ENCODE measurements at regions not wholly inside any gene's neighbourhood (a gene's known extent, or its start where the extent isn't known, plus 50 kb on each side); places are given as distances from the start of the nearest gene placed in this dataset.

GRCh38 chr4:11878241-11878640 is 449.5 kb upstream of the HS3ST1 start:
- ChIA-PET CTCF (no interaction called here), POLR2A (no interaction called here)
- no peak overlapping the region for H3K4me3 Mint-ChIP-seq
- Histone ChIP-seq H3K27me3 (replicated peaks in 1 of 4; ENCODE audit: control extremely low read depth in 1 of 4, control insufficient read depth in 3 of 4, insufficient read depth in 4 of 4, low read length in 3 of 4) (no peaks in the 10 kb centered on the region), H3K9me3 (ENCODE audit: control extremely low read depth in 1 of 3, control insufficient read depth in 2 of 3, insufficient read depth in 1 of 3, low read length in 2 of 3) (peaks cover 0 to 7% (median 4%) of the 10 kb centered on the region in 3 donors), H3K4me1 (ENCODE audit: control insufficient read depth in 2 of 2, insufficient read depth in 2 of 2, low read length in 2 of 2) (no peaks in the 10 kb centered on the region), H3K27ac (ENCODE audit: low read length in 2 of 2) (no peak overlapping the region), H3K36me3 (replicated peaks in 1 of 2; ENCODE audit: control extremely low read depth in 1 of 2, control insufficient read depth in 1 of 2, extremely low read depth in 1 of 2, insufficient read depth in 2 of 2, low read length in 1 of 2) (no peaks in the 10 kb centered on the region), H3K9ac (ENCODE audit: low read length) (no peak overlapping the region), H3K4me3 (ENCODE audit: control extremely low read depth in 1 of 5, extremely low read depth in 1 of 5, insufficient read depth in 1 of 5, low read depth in 2 of 5, low read length in 4 of 5) (no peak overlapping the region), H3K79me2 (ENCODE audit: control insufficient read depth, insufficient read depth, low read length) (no peaks in the 10 kb centered on the region), H3K4me2 (replicated peaks; ENCODE audit: low read depth, low read length, poor library complexity, severe bottlenecking) (no peak overlapping the region), H4K20me1 (ENCODE audit: control insufficient read depth, insufficient read depth, low read length, poor library complexity, severe bottlenecking) (no peaks in the 10 kb centered on the region), H2AFZ (ENCODE audit: insufficient read depth, low read depth, low read length, poor library complexity, severe bottlenecking) (no peak overlapping the region)
- H3K27me3 Mint-ChIP-seq: no peaks in the 10 kb centered on the region
- intact Hi-C loops (cut with micrococcal nuclease): no loop called here
- TF ChIP-seq CTCF (IDR thresholded peaks at IDR 0.05) (no peak), EZH2 (IDR thresholded peaks at IDR 0.05; ENCODE audit: borderline replicate concordance, insufficient read depth, low read depth, low read length, poor library complexity, severe bottlenecking) (no peak)
- no peak for DNase-seq
- no peaks in the 10 kb centered on the region for H3K4me1 Mint-ChIP-seq
- no CpG with 5 or more reads among the region's 3 CpGs for WGBS (ENCODE audit: insufficient coverage)
- H3K9me3 Mint-ChIP-seq (ENCODE audit: insufficient read depth): no peaks in the 10 kb centered on the region
- ATAC-seq (ENCODE audit: low read depth): no peak
- H3K27ac Mint-ChIP-seq: no peak overlapping the region

GRCh38 chr4:11876104-11876503 is 447.4 kb upstream of the HS3ST1 start:
- no peak overlapping the region for H3K4me3 ChIP-seq (ENCODE audit: control extremely low read depth in 1 of 5, extremely low read depth in 1 of 5, insufficient read depth in 1 of 5, low read depth in 2 of 5, low read length in 4 of 5)
- Mint-ChIP-seq H3K4me3 (no peak overlapping the region), H3K27ac (no peak overlapping the region), H3K4me1 (no peaks in the 10 kb centered on the region), H3K27me3 (no peaks in the 10 kb centered on the region), H3K9me3 (ENCODE audit: insufficient read depth) (no peaks in the 10 kb centered on the region)
- TF ChIP-seq EZH2 (IDR thresholded peaks at IDR 0.05; ENCODE audit: borderline replicate concordance, insufficient read depth, low read depth, low read length, poor library complexity, severe bottlenecking): no peak
- no peak for TF ChIP-seq CTCF (IDR thresholded peaks at IDR 0.05)
- no peak overlapping the region for H2AFZ ChIP-seq (ENCODE audit: insufficient read depth, low read depth, low read length, poor library complexity, severe bottlenecking)
- DNase-seq: no peak
- no peaks in the 10 kb centered on the region for H3K27me3 ChIP-seq (replicated peaks in 1 of 4; ENCODE audit: control extremely low read depth in 1 of 4, control insufficient read depth in 3 of 4, insufficient read depth in 4 of 4, low read length in 3 of 4)
- ChIA-PET CTCF (no interaction called here), POLR2A (no interaction called here)
- intact Hi-C loops (cut with micrococcal nuclease): no loop called here
- no peak overlapping the region for H3K9ac ChIP-seq (ENCODE audit: low read length)
- no peaks in the 10 kb centered on the region for H3K36me3 ChIP-seq (replicated peaks in 1 of 2; ENCODE audit: control extremely low read depth in 1 of 2, control insufficient read depth in 1 of 2, extremely low read depth in 1 of 2, insufficient read depth in 2 of 2, low read length in 1 of 2)
- ATAC-seq (ENCODE audit: low read depth): no peak
- no peaks in the 10 kb centered on the region for H3K4me1 ChIP-seq (ENCODE audit: control insufficient read depth in 2 of 2, insufficient read depth in 2 of 2, low read length in 2 of 2)
- H3K4me2 ChIP-seq (replicated peaks; ENCODE audit: low read depth, low read length, poor library complexity, severe bottlenecking): no peak overlapping the region
- H3K9me3 ChIP-seq (ENCODE audit: control extremely low read depth in 1 of 3, control insufficient read depth in 2 of 3, insufficient read depth in 1 of 3, low read length in 2 of 3): peaks cover 0 to 7% (median 4%) of the 10 kb centered on the region in 3 donors
- no peaks in the 10 kb centered on the region for H4K20me1 ChIP-seq (ENCODE audit: control insufficient read depth, insufficient read depth, low read length, poor library complexity, severe bottlenecking)
- no peaks in the 10 kb centered on the region for H3K79me2 ChIP-seq (ENCODE audit: control insufficient read depth, insufficient read depth, low read length)
- no peak overlapping the region for H3K27ac ChIP-seq (ENCODE audit: low read length in 2 of 2)

All from B cell (primary cell).